ENCODE measurements at regions not wholly inside any gene's neighbourhood (a gene's known extent, or its start where the extent isn't known, plus 50 kb on each side); places are given as distances from the start of the nearest gene placed in this dataset.

- Histone ChIP-seq H3K4me1 (ENCODE audit: insufficient read depth, low read length) (peaks cover 8% of the 10 kb centered on the region), H3K9ac (ENCODE audit: low read depth, low read length) (no peak overlapping the region), H3K27ac (ENCODE audit: low read depth, low read length) (no peak overlapping the region), H3K4me3 (ENCODE audit: low read length) (no peak overlapping the region), H3K27me3 (ENCODE audit: insufficient read depth, low read length) (no peaks in the 10 kb centered on the region), H3K9me3 (ENCODE audit: insufficient read depth, low read depth, low read length) (no peaks in the 10 kb centered on the region), H3K36me3 (ENCODE audit: insufficient read depth, low read length) (no peaks in the 10 kb centered on the region)
Measured at GRCh38 chr2:19137433-19137832, 221.0 kb downstream of the OSR1 start.

GRCh38 chr2:19132967-19133366, 225.5 kb downstream of the OSR1 start:
- Histone ChIP-seq H3K9me3 (ENCODE audit: insufficient read depth, low read depth, low read length) (no peaks in the 10 kb centered on the region), H3K9ac (ENCODE audit: low read depth, low read length) (no peak overlapping the region), H3K27me3 (ENCODE audit: insufficient read depth, low read length) (no peaks in the 10 kb centered on the region), H3K4me1 (ENCODE audit: insufficient read depth, low read length) (no peaks in the 10 kb centered on the region), H3K4me3 (ENCODE audit: low read length) (no peak overlapping the region), H3K27ac (ENCODE audit: low read depth, low read length) (no peak overlapping the region), H3K36me3 (ENCODE audit: insufficient read depth, low read length) (no peaks in the 10 kb centered on the region)
- 89% methylated on average over 2 of the region's 2 CpGs for WGBS

- H3K27me3 ChIP-seq (ENCODE audit: insufficient read depth, low read length): no peaks in the 10 kb centered on the region
- no peaks in the 10 kb centered on the region for H3K36me3 ChIP-seq (ENCODE audit: insufficient read depth, low read length)
- H3K4me1 ChIP-seq (ENCODE audit: insufficient read depth, low read length): no peaks in the 10 kb centered on the region
- no peak overlapping the region for H3K4me3 ChIP-seq (ENCODE audit: low read length)
- H3K9ac ChIP-seq (ENCODE audit: low read depth, low read length): no peak overlapping the region
- WGBS: 92% methylated on average over 5 of the region's 5 CpGs
- no peak overlapping the region for H3K27ac ChIP-seq (ENCODE audit: low read depth, low read length)
- H3K9me3 ChIP-seq (ENCODE audit: insufficient read depth, low read depth, low read length): no peaks in the 10 kb centered on the region
Measured at GRCh38 chr2:19131871-19132270, 226.6 kb downstream of the OSR1 start.

- 73% methylated on average over 4 of the region's 4 CpGs for WGBS
- no peak overlapping the region for H3K4me3 ChIP-seq (ENCODE audit: low read length)
- no peaks in the 10 kb centered on the region for H3K9me3 ChIP-seq (ENCODE audit: insufficient read depth, low read depth, low read length)
- H3K36me3 ChIP-seq (ENCODE audit: insufficient read depth, low read length): no peaks in the 10 kb centered on the region
- H3K4me1 ChIP-seq (ENCODE audit: insufficient read depth, low read length): no peaks in the 10 kb centered on the region
- no peak overlapping the region for H3K9ac ChIP-seq (ENCODE audit: low read depth, low read length)
- H3K27me3 ChIP-seq (ENCODE audit: insufficient read depth, low read length): no peaks in the 10 kb centered on the region
- no peak overlapping the region for H3K27ac ChIP-seq (ENCODE audit: low read depth, low read length)
Measured at GRCh38 chr2:19128148-19128547, 230.3 kb downstream of the OSR1 start.

GRCh38 chr2:19127616-19128015, 230.8 kb downstream of the OSR1 start:
- Histone ChIP-seq H3K36me3 (ENCODE audit: insufficient read depth, low read length) (no peaks in the 10 kb centered on the region), H3K9me3 (ENCODE audit: insufficient read depth, low read depth, low read length) (no peaks in the 10 kb centered on the region), H3K9ac (ENCODE audit: low read depth, low read length) (no peak overlapping the region), H3K4me1 (ENCODE audit: insufficient read depth, low read length) (no peaks in the 10 kb centered on the region), H3K27me3 (ENCODE audit: insufficient read depth, low read length) (no peaks in the 10 kb centered on the region), H3K27ac (ENCODE audit: low read depth, low read length) (no peak overlapping the region), H3K4me3 (ENCODE audit: low read length) (no peak overlapping the region)
- 83% methylated on average over 2 of the region's 3 CpGs for WGBS

DNA sequence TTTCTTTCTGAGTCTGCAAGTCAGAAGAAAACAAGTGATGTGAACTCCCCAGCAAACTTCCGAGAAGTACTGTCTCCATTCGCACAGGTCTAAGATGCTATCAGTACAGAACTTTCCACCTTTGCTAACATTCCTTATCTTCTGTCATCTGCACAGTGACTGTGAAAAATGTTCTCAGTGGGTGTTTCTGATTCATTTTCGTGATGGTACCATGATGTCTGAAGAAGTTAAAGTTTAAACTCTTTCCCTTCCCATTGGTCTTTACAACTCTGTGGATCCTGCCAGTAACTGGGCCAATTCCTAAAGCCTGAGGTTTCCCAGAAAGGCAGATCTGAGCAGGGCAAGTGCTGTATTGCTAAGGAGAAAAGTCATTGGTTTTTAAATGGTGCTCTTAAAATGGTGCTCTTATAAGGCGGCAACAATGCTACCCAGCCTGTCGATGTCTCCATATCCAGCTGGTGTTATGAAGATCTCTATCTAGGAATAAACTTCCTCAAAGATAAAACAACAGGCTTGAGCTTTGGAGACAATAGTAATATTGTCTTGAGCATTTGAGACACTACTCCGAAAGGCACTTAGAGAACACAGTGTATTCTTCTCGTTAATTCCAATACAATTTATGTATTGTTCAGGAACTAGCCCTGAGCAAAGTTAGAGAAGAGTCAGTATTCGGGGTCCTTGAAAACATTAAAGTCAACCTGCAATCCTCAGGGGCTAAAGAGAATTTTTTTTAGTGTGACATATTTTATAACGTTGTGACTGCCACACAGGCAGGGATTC, 232.3 kb downstream of the OSR1 start:
- no peaks in the 10 kb centered on the region for H3K27me3 ChIP-seq (ENCODE audit: insufficient read depth, low read length)
- H3K9ac ChIP-seq (ENCODE audit: low read depth, low read length): no peak overlapping the region
- 95% methylated on average over 9 of the region's 9 CpGs for WGBS
- H3K9me3 ChIP-seq (ENCODE audit: insufficient read depth, low read depth, low read length): no peaks in the 10 kb centered on the region
- H3K4me1 ChIP-seq (ENCODE audit: insufficient read depth, low read length): no peaks in the 10 kb centered on the region
- no peak overlapping the region for H3K4me3 ChIP-seq (ENCODE audit: low read length)
- H3K36me3 ChIP-seq (ENCODE audit: insufficient read depth, low read length): no peaks in the 10 kb centered on the region
- no peak overlapping the region for H3K27ac ChIP-seq (ENCODE audit: low read depth, low read length)

- Histone ChIP-seq H3K9ac (ENCODE audit: low read depth, low read length) (no peak overlapping the region), H3K4me1 (ENCODE audit: insufficient read depth, low read length) (no peaks in the 10 kb centered on the region), H3K27ac (ENCODE audit: low read depth, low read length) (no peak overlapping the region), H3K36me3 (ENCODE audit: insufficient read depth, low read length) (no peaks in the 10 kb centered on the region), H3K27me3 (ENCODE audit: insufficient read depth, low read length) (no peaks in the 10 kb centered on the region), H3K9me3 (ENCODE audit: insufficient read depth, low read depth, low read length) (no peaks in the 10 kb centered on the region), H3K4me3 (ENCODE audit: low read length) (no peak overlapping the region)
- WGBS: 91% methylated on average over 5 of the region's 5 CpGs
Measured at GRCh38 chr2:19124135-19124534, 234.3 kb downstream of the OSR1 start.

DNA sequence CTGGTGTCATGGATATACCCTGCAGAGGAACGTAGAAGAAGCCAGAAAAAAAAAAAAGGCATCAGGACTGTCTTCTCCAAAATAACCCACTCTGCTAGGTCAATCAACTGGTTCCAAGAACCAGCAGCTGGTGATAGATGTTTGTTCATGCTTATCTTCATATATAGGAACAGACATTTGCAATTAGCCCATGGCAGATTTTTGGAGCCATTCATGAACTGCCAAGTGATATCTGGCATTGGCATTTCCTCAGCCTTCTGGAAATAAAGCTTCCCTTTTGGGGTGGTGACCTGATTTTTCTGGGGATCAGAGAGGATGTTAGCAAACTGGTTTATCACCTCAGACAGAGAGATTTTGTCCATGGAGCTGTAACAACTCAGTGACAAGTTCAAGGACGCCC, 234.9 kb downstream of the OSR1 start:
- H3K27ac ChIP-seq (ENCODE audit: low read depth, low read length): no peak overlapping the region
- no peaks in the 10 kb centered on the region for H3K27me3 ChIP-seq (ENCODE audit: insufficient read depth, low read length)

DNA sequence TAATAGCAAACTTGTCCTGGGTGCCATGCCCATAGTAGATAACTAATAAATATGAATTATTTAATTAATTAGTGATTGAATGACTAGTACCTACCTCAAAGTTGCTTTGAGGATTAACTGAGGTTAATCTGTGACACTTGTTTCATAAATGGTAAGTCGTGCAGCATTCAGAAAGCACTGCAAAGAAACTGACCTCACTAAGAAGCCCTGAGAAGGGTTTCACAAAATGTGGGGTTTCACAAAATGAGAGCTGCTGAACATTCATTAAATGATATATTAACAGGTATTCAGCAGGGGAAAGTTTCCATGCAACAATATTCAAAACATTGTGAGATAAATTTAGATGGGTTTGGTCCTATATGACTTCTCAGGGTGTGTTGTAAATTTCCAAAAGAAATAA, 236.2 kb downstream of the OSR1 start:
- Histone ChIP-seq H3K27me3 (ENCODE audit: insufficient read depth, low read length) (no peaks in the 10 kb centered on the region), H3K4me3 (ENCODE audit: low read length) (no peak overlapping the region), H3K9me3 (ENCODE audit: insufficient read depth, low read depth, low read length) (no peaks in the 10 kb centered on the region), H3K27ac (ENCODE audit: low read depth, low read length) (no peak overlapping the region), H3K9ac (ENCODE audit: low read depth, low read length) (no peak overlapping the region), H3K4me1 (ENCODE audit: insufficient read depth, low read length) (no peaks in the 10 kb centered on the region), H3K36me3 (ENCODE audit: insufficient read depth, low read length) (no peaks in the 10 kb centered on the region)
- WGBS: 93% methylated on average over 1 of the region's 1 CpG

More for the DNA sequence above, 234.9 kb downstream of the OSR1 start:
- Histone ChIP-seq H3K36me3 (ENCODE audit: insufficient read depth, low read length) (no peaks in the 10 kb centered on the region), H3K9me3 (ENCODE audit: insufficient read depth, low read depth, low read length) (no peaks in the 10 kb centered on the region), H3K4me1 (ENCODE audit: insufficient read depth, low read length) (no peaks in the 10 kb centered on the region), H3K4me3 (ENCODE audit: low read length) (no peak overlapping the region), H3K9ac (ENCODE audit: low read depth, low read length) (no peak overlapping the region)
- WGBS: over 99% methylated on average over 2 of the region's 2 CpGs

DNA sequence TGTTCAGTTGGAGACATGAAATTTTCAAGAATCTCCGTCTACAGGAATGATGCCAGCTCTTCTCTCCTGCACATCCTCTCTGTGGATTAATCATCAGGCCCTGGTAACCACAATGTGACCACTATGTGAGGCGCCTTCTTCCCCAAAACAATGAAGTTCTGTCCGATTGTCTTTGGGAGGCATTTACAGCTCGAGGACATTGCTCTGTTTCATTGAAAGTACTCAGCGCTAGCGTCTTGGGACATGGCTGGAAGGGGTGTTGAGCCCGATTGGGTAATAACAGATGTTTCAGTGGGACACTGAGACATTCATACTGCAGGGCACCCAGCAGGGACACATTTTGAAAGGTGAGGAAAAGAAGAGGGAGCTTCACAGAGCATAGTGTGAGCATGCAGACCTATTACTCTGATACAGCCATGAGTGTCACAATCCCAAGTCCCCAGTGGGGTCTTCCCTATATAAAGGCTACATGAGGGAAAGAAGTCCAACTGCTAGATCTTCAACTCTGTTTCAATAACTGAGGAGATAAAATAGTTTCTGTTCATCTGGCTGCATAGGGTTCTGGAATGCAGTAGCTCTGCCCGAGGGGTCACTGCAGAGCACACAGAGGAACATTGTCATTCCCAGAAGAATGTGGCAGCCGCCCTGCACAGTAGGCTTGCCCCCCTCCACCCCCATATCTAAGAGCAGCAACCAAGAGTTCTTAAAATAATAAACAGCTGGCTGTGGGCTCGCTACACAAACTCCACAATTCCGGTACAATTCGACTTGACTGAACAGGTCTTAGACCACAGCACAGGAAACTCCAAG, 237.3 kb downstream of the OSR1 start:
- Histone ChIP-seq H3K36me3 (ENCODE audit: insufficient read depth, low read length) (no peaks in the 10 kb centered on the region), H3K9me3 (ENCODE audit: insufficient read depth, low read depth, low read length) (no peaks in the 10 kb centered on the region), H3K27me3 (ENCODE audit: insufficient read depth, low read length) (no peaks in the 10 kb centered on the region), H3K27ac (ENCODE audit: low read depth, low read length) (no peak overlapping the region), H3K4me1 (ENCODE audit: insufficient read depth, low read length) (no peaks in the 10 kb centered on the region), H3K4me3 (ENCODE audit: low read length) (no peak overlapping the region), H3K9ac (ENCODE audit: low read depth, low read length) (no peak overlapping the region)
- WGBS: 95% methylated on average over 12 of the region's 12 CpGs

DNA sequence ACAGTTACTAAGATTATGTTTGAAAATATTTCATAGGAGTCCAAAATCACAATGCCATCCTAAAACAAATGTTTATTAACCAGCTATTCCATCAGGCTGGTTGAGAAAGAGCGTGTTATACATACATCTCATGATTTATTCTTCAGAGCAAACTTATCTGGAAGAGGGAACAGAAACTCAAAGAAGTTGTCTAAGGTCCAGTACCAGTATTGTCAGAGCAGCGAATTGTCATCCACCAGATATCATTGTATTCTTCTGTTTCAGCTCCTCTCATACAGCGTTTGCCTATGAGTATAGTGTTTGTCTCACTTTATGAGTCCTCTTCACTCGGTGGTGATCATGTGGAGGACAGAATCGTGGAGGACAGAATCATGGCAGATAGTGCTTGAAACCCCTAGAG, 238.2 kb downstream of the OSR1 start:
- Histone ChIP-seq H3K36me3 (ENCODE audit: insufficient read depth, low read length) (no peaks in the 10 kb centered on the region), H3K9ac (ENCODE audit: low read depth, low read length) (no peak overlapping the region), H3K4me3 (ENCODE audit: low read length) (no peak overlapping the region), H3K27ac (ENCODE audit: low read depth, low read length) (no peak overlapping the region), H3K4me1 (ENCODE audit: insufficient read depth, low read length) (no peaks in the 10 kb centered on the region), H3K27me3 (ENCODE audit: insufficient read depth, low read length) (no peaks in the 10 kb centered on the region), H3K9me3 (ENCODE audit: insufficient read depth, low read depth, low read length) (no peaks in the 10 kb centered on the region)
- 97% methylated on average over 5 of the region's 5 CpGs for WGBS

All from HUES64 (cell line).